Stimulated activated CD8-positive, alpha-beta memory T cell treated with anti-CD3 and anti-CD28 coated beads, Interleukin-7, amount 100 ng/mL, for 1 hour (primary cell): ENCODE measurements at regions not wholly inside any gene's neighbourhood (a gene's known extent, or its start where the extent isn't known, plus 50 kb on each side); places are given as distances from the start of the nearest gene placed in this dataset.

Experiments used
- DNase-seq, 2 donors: peaks; one replicate each; pipeline ENCODE4 v3.0.0-alpha.2; 2020; ENCODE audit warnings: low read depth in 2 of 2

DNA sequence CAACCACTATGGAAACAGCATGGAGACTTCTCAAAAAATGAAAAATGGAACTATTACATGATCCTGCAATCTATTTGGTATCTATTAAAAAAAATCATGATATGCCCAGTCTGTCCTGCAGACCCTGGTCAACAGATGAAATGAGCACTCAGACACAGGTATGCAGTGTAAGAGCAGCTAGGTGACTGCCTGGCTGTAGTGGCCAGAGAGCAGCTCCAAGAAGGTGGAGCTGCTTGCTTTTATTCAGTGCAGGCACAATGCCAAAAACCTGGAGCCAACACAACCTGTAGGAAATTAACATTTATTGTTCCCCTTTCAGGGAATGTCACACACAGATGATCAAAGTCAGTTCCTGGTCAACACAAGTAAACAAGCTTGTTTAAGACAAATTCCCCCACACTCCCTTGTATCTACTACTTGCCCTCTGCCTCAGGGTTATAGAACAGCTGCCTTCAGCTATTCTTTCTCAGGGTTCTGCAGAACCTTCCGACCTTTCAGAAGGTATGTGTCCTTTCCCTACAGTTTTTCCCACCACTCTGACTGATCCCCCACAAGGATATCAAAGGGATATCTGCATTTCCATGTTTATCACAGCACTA is 933.7 kb upstream of the SLITRK5 start:
- DNase-seq = no peak

DNA sequence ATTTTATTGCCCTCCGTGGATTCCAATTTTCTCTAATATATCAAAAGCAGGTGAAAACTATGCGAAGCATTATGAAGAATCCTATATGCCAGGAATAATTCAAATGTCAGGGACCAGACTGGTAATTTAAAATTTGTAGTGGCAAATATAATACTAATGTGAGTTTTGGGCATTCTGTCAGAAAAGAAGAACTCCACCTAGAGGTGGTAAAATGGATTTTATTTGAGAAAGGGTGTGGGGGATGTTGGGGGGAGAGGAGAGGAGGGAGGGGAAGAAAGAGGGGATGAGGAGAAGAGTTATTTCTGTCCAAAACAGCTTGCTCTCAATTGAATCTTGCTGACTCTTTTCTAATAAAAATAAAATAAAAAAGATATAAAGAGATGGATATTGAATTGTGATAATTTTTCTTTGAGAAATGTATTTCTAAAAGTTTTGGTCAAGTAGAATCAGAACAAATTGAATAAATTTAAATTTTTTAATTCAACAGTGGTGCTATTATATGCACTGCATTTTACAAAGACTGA is 929.3 kb upstream of the SLITRK5 start:
- no peak for DNase-seq

DNA sequence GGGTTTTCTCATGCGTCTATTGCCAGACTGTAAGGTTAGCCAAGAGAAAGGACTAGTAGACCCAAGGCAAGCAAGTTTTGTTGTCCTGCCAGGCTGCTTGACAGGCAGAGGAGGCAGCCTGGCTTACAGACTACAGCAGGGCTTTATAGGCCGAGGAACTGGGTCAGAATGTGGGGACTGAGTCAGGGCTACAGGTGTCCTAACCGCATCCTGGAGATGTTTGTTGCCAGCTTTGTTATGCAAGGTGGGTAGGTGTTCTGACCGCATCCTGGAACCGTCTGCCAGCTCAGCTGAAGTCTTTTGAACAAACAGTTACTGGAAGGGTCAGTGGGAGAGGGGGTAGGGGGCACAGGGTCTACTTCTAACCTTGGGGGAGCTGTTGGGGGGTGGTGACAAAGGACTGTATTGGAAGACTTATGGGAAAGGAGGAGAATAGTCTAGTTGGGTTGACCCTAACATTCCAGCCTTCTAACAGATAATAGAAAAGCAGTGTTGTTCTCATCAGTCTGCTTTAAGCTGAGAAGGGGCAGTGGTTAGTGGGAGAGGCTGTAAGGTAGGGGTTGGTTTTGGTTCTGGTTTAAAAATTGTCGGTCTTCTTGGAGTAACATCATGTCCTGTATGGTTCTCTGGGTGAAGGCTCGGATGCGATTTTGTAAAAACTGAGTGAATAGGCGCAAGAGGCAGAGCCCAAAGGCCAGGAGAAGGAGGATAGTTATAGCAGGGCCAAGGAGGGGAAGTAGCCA is 913.8 kb upstream of the SLITRK5 start:
- DNase-seq = peak; percentile 1 to 4

DNA sequence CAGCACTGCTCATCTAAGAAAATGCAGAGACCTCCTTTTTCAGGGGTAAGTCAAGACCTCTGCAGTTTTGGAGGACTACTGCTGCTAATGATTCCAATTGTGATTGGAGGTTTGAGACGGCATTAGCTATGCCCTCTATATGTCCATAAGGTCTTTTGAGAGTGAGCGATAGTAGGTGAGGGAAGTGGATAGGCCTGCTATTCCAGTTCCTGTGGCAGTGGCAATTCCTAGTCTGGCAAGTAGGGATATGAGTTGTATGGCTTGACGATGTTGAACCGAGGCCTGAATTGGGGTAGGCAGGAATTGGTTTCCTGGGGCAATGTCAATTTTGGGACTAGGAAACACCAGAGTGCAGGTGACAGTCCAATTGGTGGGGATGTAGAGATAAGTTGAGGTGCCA is 913.1 kb upstream of the SLITRK5 start:
- no peak for DNase-seq

DNA sequence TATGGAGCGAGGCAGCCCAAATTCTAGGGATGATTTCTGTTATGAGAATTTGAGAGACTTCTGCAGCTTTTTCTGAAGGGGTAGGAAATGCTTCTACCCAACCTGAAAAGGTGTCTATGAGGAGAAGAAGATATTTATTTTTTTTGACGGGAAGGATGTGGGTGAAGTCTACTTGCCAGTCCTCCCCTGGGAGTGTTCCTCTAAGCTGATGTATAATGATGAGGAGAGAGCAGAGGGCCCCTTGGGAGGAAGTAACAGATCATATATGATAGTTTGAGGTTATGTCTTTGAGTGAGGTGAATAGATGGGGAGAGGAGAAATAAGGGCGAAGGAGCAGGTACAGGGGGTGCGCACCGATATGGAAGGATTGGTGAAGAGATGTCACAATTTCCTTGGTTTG is 910.6 kb upstream of the SLITRK5 start:
- no peak for DNase-seq

DNA sequence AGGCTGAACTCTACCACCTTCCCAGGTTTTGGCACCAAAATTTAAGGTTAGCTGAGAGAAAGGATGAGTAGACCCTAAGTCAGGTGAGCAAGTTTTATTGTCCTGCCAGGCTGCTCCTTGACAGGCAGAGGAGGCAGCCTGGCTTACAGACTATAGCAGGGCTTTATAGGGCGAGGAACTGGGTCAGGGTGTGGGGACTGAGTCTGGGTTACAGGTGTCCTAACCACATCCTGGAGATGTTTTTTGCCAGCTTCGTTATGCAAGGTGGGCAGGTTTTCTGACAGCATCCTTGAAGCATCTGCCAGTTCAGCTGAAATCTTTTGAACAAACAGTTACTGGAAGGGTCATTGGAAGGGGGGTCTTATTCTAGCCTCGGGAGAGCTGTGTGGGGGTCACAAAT is 905.7 kb upstream of the SLITRK5 start:
- no peak for DNase-seq

DNA sequence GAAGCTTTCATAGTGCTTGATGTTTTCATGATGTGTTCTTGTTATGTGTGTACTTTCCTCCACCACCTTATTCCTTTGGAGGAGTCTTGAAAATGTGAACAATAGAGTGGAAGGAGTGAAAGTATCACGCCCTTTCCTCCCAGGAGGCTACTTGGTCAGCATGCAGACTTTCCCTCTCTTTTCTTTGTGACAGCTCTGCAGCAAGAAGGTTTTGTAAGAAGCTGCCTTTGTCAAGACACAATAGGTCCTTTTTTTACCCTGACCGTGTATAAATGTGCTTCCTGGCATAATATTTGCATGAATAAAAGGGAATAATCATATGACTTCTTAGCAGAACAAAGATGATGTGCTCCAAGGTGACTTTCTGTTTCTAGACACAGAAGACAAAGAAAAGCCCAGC is 882.6 kb upstream of the SLITRK5 start:
- no peak for DNase-seq

DNA sequence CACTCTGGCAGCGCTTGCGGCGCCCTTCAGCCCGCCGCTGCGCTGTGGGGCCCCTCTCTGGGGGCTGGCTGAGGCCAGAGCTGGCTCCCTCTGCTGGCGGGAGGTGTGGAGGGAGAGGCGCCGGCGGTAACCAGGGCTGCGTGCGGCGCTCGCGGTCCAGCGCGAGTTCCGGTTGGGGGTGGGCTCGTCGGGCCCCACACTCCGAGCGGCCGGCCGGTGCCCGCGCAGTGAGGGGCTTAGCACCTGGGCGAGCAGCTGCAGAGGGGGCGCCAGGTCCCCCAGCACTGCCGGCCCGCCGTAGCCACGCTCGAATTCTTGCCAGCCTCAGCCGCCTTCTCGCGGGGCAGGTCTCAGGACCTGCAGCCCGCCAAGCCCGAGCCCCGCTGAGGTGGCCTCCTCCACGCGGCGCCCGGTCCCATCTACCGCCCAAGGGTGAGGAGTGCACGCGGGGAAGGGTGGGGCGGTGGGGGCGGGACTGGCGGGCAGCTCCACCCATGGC is 879.0 kb upstream of the SLITRK5 start:
- no peak for DNase-seq

DNA sequence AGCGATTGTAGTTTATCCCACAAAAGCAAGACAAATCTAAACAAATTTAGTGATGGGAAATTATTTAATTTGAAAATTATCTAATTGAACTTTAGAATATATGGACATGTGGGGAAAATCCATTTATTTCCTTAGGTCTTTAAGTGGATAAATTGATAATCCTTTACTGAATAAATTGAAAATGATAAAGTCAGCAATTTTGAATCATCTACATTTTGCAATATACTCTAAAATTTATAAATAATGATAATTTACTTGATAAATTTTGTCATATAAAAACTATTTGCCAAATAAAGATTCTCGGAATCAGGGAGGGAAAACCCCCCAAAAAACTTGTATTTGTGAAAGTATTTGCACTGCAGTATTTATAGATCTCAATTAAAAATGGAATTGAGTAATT is 875.3 kb upstream of the SLITRK5 start:
- DNase-seq = no peak

DNA sequence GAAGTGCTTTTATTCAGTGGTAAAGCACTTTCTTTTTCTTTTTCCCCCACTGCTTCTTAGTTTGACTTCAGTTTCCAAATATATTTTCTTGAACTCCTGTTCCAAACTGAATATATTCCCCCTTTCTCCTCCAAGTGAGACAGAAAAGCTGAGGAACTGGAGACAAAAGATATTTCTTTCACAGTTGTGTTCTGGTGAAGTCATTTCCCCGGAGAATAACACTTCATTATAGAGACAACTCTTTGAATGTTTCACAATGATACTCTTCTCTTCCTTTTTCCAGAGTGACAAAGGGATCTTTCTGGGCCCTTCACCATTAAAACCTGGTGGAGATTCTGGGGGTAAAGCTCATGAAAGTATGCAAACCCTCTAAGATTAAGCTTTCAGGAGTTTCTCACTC is 860.8 kb upstream of the SLITRK5 start:
- no peak for DNase-seq

DNA sequence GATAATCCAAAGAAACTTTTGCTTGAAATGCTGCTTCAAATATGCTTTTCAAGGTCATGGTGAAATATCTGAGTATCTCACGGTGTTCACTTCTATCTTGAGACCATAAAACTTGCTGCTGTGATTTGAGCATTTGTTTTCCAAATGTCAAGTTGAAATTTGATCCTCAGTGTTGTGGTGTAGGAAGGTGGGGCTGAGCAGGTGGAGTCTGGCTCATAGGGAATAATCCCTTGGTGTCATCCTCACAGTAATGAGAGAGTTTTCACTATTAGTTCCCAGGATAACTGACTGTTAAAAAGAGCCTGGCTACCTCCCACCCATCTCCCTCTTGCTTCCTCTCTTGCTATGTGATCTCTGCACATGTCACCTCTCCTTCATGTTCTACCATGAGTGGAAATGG is 858.0 kb upstream of the SLITRK5 start:
- DNase-seq = no peak

DNA sequence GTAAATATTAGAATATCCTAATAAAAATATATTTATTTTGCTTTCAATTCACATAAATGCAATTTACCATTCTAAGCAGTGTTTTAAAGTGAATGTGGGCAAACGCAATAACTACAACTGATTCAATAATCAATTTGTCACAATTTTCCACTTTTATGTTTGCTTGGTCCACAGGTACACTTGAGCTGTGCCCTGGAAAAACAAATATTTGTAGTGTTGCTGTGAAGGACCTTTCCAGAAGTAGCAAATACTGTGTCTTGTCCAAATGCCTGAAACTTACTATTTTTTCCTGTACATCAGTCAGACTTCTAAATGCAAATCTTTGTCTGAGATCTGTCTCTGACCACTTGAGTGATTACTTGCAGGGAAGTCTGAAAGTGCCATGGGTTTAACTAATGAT is 845.8 kb upstream of the SLITRK5 start:
- no peak for DNase-seq

DNA sequence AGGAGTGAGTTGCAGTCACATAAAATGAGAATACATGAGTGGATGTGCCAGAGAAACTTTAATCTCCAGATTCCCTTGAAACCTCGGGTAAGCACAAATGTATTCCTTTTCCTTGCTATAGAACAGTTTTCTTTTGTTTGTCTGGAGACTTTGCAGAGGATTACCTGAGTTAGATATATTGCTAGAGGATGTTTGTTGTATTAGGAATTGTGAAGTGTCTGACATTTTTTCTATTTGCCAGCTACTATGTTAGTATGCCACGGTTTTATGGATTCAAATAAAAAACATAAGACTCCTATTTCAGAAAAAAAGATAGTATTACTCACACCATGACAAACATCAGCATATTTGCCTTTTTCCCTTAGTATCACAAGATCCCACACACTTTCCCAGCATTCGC is 844.9 kb upstream of the SLITRK5 start:
- no peak for DNase-seq

DNA sequence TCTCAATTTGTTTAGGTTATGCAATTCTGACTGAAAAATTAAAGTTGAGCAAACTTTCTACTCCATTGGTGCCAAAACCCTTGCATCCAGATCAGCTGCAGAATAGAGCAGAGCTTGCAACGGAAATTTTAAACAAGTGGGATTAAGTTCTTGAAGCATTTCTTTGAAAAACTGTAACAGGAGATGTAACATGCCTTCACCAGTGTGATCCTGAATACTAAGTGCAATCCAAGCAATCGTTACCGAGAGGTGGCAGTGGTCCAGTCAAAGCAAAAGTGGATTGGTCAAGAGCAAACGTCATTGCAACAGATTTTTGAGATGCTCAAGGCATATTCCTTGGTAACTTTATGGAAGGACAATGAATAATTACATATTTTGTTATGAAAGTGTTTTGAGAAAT is 841.1 kb upstream of the SLITRK5 start:
- no peak for DNase-seq

DNA sequence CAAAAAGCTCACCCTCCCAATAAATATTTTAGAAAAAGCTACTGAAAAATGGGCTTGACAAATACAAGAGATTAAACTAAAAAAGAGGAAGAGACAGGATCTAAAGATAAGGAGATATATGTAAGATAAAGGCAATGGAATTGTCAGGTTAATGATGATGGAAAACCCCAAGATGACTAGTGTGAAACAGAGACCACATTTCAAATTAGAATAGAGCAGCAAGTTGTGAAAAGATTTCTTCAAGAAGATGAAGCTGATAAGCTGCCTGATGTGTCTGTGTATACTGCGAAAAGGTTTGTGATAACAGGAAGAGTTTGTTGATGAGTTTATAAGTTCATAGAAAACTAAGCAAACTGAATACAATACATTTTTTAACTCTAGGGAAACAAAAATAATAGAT is 840.1 kb upstream of the SLITRK5 start:
- DNase-seq = no peak

DNA sequence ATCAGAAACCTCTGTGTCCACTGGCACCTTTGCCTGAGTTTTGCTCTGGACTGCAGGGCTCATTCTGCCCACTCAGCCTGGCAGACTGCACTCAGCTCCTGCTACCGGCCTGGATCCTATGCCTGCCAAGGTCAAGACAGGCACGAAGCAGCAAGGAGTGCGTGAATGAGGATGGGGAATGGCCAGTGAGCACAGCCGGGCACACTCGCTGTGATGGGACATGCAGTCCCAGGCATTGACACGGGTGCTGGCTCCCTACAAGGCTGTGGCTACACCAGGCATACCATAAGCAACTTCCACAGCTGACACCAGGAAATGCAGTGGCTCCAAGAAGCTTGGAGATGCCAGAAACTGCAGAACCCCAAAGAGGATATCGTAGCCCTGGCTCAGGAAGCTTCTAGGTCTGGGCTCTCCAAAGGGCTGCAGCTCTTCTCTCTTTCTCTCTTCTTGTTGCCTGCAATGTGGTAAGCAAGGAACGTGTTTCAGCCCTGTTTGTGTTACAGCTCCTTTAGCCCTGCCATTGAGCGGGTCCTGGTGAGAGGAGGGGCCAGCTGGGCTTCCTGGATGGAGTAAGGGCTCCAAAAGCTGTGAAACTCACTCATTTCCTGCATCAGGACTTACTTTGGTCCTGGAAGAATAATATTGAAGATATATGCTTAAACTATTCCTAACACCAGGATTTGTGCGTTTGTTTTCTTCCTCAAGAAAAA is 832.6 kb upstream of the SLITRK5 start:
- DNase-seq = no peak

DNA sequence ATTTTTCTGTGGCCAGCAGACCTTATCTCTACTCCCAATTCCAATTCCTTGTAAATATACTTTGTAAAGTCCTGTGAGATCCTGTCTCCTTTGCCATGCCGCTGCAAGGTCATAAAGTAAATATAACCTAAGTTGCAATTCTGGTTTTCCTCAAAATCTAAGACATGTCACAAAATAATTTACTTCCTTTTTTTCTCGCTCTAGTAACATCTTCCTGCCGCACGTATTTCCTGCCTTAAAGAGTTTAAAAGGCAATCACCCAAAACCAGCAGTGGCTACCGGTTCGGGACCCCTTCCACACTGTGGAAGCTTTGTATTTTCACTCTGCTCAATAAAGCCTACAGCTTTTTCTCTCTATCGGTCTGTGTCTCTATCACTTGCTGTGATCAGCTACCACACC is 832.0 kb upstream of the SLITRK5 start:
- DNase-seq = no peak

DNA sequence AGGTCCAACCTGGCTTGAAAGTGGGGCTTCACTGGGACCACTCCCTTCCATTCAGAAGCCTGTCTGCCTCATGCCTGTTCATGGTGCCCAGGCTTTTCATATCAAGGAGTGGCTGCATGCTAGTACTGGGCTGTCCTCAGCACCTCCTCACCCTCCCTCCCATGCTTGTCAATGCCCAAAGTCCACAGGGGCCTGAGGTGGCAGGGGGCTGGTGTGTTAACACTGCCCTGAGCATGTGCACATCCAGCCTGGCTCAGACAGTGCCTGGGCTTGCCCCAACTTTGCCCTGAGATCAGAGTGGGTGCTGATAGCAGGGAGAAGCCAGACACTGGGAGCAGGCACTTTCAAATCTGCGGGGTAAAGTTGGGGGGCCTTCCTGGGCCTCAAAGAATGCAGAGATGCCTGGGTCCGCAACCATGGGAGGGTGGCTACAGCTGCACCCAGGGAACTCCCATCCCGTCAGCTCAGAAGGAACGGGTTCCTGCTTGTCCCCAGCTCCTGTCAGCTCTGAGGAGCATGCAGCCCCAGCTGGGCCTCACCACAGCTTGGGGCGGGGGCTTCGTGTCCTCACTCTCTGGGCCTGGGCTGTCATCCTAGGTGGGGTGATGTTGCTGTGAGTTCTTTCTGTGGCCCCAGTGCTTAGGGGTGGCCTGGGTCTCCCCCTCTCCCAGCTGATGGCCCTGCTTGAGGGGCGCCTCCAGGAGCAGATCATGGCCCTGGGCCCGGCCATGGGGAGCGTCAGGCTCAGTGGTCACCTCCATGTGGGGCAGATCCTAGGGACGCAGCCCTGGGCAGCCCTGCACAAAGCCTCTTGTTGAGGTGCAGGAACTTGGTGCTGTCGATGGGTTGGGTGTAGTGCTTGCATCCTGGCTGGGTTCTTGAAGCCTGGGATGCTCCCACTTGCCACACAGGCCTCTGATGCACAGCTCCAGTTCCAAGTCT is 830.6 kb upstream of the SLITRK5 start:
- DNase-seq = no peak

DNA sequence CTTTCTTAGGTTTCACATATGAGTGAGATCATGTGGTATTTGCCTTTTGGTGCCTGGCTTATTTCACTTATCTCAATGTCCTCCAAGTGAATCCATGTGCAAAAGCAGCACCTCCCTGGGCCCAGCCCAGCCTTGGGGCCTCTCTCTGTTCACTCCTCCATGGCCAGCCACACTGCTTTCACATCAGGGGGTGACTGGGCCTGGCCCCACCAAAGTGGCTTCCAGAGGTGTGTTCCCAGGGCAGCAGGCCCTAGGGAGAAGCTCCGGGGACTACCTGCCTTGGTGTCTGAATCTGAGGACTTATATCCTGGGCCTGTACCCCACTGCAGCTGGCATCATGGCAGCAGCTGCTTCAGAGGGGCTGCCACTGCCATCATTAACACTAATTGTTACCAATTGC is 829.9 kb upstream of the SLITRK5 start:
- no peak for DNase-seq

DNA sequence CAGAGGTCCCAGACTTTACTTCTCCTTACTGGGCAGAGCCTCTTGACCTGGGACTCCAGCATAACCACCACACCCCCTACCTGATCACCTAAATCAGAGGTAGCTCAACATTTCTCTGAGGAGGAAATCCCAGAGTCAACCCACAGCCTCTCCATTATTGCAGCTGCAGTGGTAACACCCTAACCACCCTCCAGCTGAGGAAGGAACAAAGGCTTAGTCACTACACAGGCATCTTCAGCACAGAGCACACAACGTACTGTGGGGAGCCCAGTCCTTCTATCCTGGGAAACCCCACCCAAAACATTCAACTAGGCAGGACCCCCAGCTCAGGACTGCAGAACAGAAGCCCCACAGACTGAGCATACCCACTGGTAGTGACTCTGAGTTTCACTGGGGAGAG is 824.7 kb upstream of the SLITRK5 start:
- DNase-seq = no peak

DNA sequence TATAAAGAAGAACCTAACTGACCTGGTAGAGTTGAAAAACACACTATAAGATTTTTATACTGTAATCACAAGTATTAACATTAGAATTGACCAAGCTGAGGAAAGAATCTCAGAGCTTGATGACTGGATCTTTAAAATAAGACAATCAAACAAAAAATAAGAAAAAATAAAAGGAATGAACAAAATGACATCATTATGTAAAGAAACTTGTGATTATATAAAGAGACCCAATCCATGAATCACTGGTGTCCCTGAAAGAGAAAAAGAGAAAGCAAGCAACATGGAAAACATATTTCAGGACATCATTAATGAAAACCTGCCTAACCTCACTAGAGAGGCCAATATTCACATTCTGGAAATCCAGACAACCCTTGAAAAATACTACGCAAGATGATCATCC is 822.5 kb upstream of the SLITRK5 start:
- no peak for DNase-seq

DNA sequence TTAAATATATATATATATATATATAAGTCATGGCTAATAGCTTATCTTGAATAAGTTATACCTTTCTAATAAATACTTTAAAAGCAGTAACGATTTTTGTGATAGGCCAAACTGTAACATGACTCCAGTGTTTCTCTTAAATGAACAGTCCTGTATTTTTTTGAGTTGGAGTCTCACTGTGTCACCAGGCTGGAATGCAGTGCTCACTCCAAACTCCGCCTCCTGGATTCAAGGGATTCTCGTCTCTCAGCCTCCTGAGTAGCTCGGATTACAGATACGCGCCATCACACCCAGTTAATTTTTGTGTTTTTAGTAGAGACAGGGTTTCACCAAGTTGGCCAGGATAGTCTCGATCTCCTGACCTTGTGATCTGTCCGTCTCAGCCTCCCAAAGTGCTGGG is 814.2 kb upstream of the SLITRK5 start:
- no peak for DNase-seq
